HG03354 (cell line): ENCODE measurements at regions not wholly inside any gene's neighbourhood (a gene's known extent, or its start where the extent isn't known, plus 50 kb on each side); places are given as distances from the start of the nearest gene placed in this dataset.

Experiments
- ATAC-seq: cut with Tn5 transposase; IDR thresholded peaks from one replicate; pipeline ENCODE4 v1.9.1; 2021; ENCODE audit warnings: mild to moderate bottlenecking; ENCODE audit not compliant: unreplicated experiment, poor library complexity, severe bottlenecking

- no peak for ATAC-seq
These were observed 241.7 kb downstream of the BUB3 start for GRCh38 chr10:123395906-123396305.

- peak; percentile 75 for ATAC-seq
These were observed 244.0 kb downstream of the BUB3 start for GRCh38 chr10:123398180-123398591.

- ATAC-seq: no peak
These were observed 244.6 kb downstream of the BUB3 start for GRCh38 chr10:123398756-123399155.

- ATAC-seq: no peak
These were observed 245.2 kb downstream of the BUB3 start for GRCh38 chr10:123399276-123399839.

- ATAC-seq: no peak
These were observed 247.8 kb downstream of the BUB3 start for GRCh38 chr10:123402021-123402420.

- peak; percentile 83 for ATAC-seq
These were observed 248.5 kb downstream of the BUB3 start for GRCh38 chr10:123402656-123403055.

GRCh38 chr10:123404357-123404756 lies 250.2 kb downstream of the BUB3 start:
- ATAC-seq: no peak

- no peak for ATAC-seq
These were observed 254.5 kb downstream of the BUB3 start for GRCh38 chr10:123408660-123409059.

- ATAC-seq: no peak
These were observed 255.2 kb downstream of the BUB3 start for GRCh38 chr10:123409426-123409825.

- ATAC-seq: no peak
These were observed 255.7 kb downstream of the BUB3 start for GRCh38 chr10:123409884-123410283.

- no peak for ATAC-seq
These were observed 252.8 kb upstream of the GPR26 start for GRCh38 chr10:123413353-123413752.

- ATAC-seq: no peak
These were observed 250.6 kb upstream of the GPR26 start for GRCh38 chr10:123415523-123415922.

- no peak for ATAC-seq
These were observed 248.7 kb upstream of the GPR26 start for GRCh38 chr10:123417414-123417813.

- ATAC-seq: no peak
These were observed 244.7 kb upstream of the GPR26 start for GRCh38 chr10:123421461-123421860.

- ATAC-seq: no peak
These were observed 243.9 kb upstream of the GPR26 start for GRCh38 chr10:123422261-123422660.

- no peak for ATAC-seq
These were observed 241.6 kb upstream of the GPR26 start for GRCh38 chr10:123424537-123424936.

- ATAC-seq: no peak
These were observed 240.5 kb upstream of the GPR26 start for GRCh38 chr10:123425680-123426079.

- no peak for ATAC-seq
These were observed 238.9 kb upstream of the GPR26 start for GRCh38 chr10:123427165-123427786.

GRCh38 chr10:123428391-123428790 lies 237.8 kb upstream of the GPR26 start:
- ATAC-seq: no peak

- no peak for ATAC-seq
These were observed 236.4 kb upstream of the GPR26 start for GRCh38 chr10:123429706-123430221.

- ATAC-seq: no peak
These were observed 232.6 kb upstream of the GPR26 start for GRCh38 chr10:123433539-123433938.
